HG02885 (cell line): ENCODE measurements at regions not wholly inside any gene's neighbourhood (a gene's known extent, or its start where the extent isn't known, plus 50 kb on each side); places are given as distances from the start of the nearest gene placed in this dataset.
A peak's percentile ranks its signal among the peaks of the same experiment; 100 is the strongest.

ENCODE experiments used
- ATAC-seq: cut with Tn5 transposase; IDR thresholded peaks from one replicate; pipeline ENCODE4 v1.9.1; 2021; ENCODE audit warnings: mild to moderate bottlenecking; ENCODE audit not compliant: unreplicated experiment, poor library complexity

GRCh38 chr3:27930052-27930602, 208.0 kb upstream of the EOMES start:
- no peak for ATAC-seq

GRCh38 chr3:27935492-27935891, 213.4 kb upstream of the EOMES start:
- no peak for ATAC-seq

GRCh38 chr3:27939521-27939920, 217.4 kb upstream of the EOMES start:
- ATAC-seq, result no peak

- no peak for ATAC-seq
Measured at GRCh38 chr3:27939940-27940339, 217.8 kb upstream of the EOMES start.

GRCh38 chr3:27943106-27943505, 221.0 kb upstream of the EOMES start:
- no peak for ATAC-seq

- ATAC-seq, result no peak
Measured at GRCh38 chr3:27945229-27945628, 223.1 kb upstream of the EOMES start.

GRCh38 chr3:27960133-27960532, 238.0 kb upstream of the EOMES start:
- no peak for ATAC-seq

- ATAC-seq, result no peak
Measured at GRCh38 chr3:27963519-27963918, 241.4 kb upstream of the EOMES start.

GRCh38 chr3:27971600-27971999, 249.5 kb upstream of the EOMES start:
- ATAC-seq, result no peak

- peak; percentile 66 for ATAC-seq
Measured at GRCh38 chr3:27976933-27977332, 254.8 kb upstream of the EOMES start.

- ATAC-seq, result no peak
Measured at GRCh38 chr3:27978440-27978839, 256.3 kb upstream of the EOMES start.

- no peak for ATAC-seq
Measured at GRCh38 chr3:27985369-27986035, 255.9 kb upstream of the CMC1 start.

- no peak for ATAC-seq
Measured at GRCh38 chr3:27986234-27986879, 255.1 kb upstream of the CMC1 start.

- no peak for ATAC-seq
Measured at GRCh38 chr3:27990324-27990723, 251.1 kb upstream of the CMC1 start.

- ATAC-seq, result no peak
Measured at GRCh38 chr3:27990837-27991236, 250.6 kb upstream of the CMC1 start.

- no peak for ATAC-seq
Measured at GRCh38 chr3:27993051-27993450, 248.4 kb upstream of the CMC1 start.

GRCh38 chr3:28000608-28001007, 240.8 kb upstream of the CMC1 start:
- ATAC-seq, result no peak

- no peak for ATAC-seq
Measured at GRCh38 chr3:28008235-28008634, 233.2 kb upstream of the CMC1 start.

- ATAC-seq, result no peak
Measured at GRCh38 chr3:28012830-28013229, 228.6 kb upstream of the CMC1 start.

GRCh38 chr3:28013864-28014473, 227.4 kb upstream of the CMC1 start:
- no peak for ATAC-seq

GRCh38 chr3:28018925-28019718, 222.3 kb upstream of the CMC1 start:
- no peak for ATAC-seq
